MM.1S (cell line): ENCODE measurements at regions not wholly inside any gene's neighbourhood (a gene's known extent, or its start where the extent isn't known, plus 50 kb on each side); places are given as distances from the start of the nearest gene placed in this dataset.

Experiments
- CTCF ChIP-seq: fragments of 300-600 bp; sonication (generic); IDR thresholded peaks from 2 replicates; pipeline ENCODE4 v1.5.1; 2016; ENCODE audit warnings: antibody characterized with exemption, low read length, mixed read lengths
- EZH2 ChIP-seq: fragments of 300-600 bp; sonication (generic); optimal IDR thresholded peaks from 2 replicates; pipeline ENCODE3; 2017; ENCODE audit warnings: low read depth, mild to moderate bottlenecking, antibody characterized with exemption, low read length, mixed read lengths

DNA sequence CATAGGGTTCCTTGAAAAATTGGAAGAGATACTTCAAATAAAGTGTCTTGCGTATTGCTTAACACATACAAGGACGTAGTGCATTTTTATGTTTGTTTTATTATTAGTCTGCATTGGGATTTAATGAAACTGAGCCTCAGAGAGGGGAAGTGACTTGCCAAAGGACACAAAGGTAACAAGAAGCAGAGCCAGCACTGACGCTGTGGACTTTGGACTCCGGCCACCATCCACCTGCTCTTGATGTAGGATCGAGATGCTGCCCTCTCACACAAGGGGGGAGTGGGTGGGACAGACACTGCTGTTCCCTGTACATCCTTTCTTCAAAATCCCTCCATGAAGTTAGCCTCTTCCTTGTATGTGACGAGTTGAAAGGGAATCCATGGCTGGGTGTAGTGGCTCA lies 435.4 kb upstream of the RGMA start:
- TF ChIP-seq EZH2 (no peak), CTCF (no peak)
